Ecto neural progenitor cell (in vitro differentiated cells): ENCODE measurements at regions not wholly inside any gene's neighbourhood (a gene's known extent, or its start where the extent isn't known, plus 50 kb on each side); places are given as distances from the start of the nearest gene placed in this dataset.

ENCODE experiments used
- DNase-seq: peaks from one replicate; pipeline ENCODE4 v3.0.0-alpha.2; 2018; ENCODE audit warnings: low spot score

- DNase-seq = no peak
These were observed 1169.3 kb upstream of the DDX18 start for GRCh38 chr2:116645155-116645554.

- no peak for DNase-seq
These were observed 1145.8 kb upstream of the DDX18 start for GRCh38 chr2:116668691-116669090.

GRCh38 chr2:116669782-116670181 is 1144.7 kb upstream of the DDX18 start:
- no peak for DNase-seq

DNA sequence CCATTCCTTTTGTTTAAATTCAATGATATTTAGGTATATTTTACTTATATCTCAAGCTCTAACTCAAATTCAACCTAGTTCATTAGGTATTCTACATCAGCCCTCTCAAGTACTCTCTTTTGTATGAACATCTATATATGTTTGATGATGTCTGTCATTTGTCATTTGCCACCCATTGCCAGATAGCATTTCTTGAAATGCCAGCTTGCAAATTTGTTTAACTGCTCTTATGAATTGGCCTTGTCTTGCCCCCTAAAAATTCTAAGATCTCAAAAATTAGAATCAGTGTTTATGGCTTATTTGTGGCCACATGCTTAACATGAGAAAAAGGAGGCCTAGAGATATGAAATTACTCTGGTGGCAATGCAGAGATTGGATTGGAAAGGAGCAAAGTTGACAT is 1140.3 kb upstream of the DDX18 start:
- DNase-seq = no peak

DNA sequence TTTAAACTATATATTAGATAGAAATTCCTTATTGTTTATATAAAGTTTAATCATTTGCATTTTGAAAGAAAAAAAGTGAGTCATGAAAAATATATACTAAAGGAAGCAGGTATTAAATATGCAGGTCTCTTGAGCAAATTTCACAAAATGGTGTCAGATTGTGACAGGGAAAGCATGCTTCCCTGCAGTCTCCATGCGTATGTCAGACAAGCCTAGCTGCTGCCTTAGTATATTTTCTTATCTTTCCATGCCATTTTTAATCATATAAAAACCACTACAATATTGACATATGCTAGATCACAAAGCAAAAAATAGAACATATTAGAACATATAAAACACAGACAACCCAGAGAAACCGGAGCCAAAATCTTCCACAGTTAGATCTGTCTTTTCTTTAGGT is 1137.7 kb upstream of the DDX18 start:
- DNase-seq = no peak

GRCh38 chr2:116680256-116680936 is 1134.1 kb upstream of the DDX18 start:
- no peak for DNase-seq

GRCh38 chr2:116687371-116687770 is 1127.1 kb upstream of the DDX18 start:
- DNase-seq = no peak

GRCh38 chr2:116692988-116693387 is 1121.5 kb upstream of the DDX18 start:
- DNase-seq = no peak

DNA sequence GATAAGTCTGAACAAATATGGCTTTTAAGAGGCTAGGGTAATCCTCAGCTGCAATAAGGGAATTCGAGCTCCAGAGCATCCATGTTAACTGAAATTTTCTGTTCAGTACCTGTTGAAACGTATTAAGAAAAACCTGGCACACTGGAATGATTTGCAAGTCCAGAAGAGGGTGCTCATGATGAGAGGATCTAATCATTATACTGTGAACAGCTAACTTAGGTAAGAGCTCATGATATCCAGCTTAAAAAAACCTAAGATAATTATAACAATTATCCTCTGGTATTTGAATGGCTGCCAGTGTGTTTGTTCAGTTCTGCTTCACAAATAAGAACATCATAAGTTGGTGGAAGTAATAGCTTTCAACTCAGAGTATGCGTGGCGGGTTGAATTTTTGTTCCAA is 1118.3 kb upstream of the DDX18 start:
- no peak for DNase-seq

- DNase-seq = no peak
These were observed 1117.6 kb upstream of the DDX18 start for GRCh38 chr2:116696903-116697302.

DNA sequence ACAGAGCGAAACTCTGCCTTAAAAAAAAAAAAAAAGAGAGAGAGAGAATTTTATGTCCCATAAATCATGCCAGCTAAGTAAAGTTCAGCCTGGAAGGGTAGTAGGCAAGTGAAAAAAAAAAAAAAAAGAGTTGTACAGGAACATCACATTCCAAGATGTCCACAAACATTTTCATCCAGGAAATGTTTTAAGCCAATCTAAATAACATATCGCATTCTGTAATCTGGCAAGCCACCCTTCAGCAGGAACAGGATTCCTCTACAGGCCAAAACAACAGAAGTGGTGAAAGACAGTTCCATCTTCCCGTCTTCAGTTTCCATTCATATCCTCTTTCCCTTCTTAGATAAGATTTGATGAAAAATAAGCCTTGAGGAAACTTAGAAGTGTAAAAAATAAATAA is 1108.1 kb upstream of the DDX18 start:
- no peak for DNase-seq

GRCh38 chr2:116716038-116716437 is 1098.5 kb upstream of the DDX18 start:
- no peak for DNase-seq

- no peak for DNase-seq
These were observed 1098.0 kb upstream of the DDX18 start for GRCh38 chr2:116716444-116716843.

DNA sequence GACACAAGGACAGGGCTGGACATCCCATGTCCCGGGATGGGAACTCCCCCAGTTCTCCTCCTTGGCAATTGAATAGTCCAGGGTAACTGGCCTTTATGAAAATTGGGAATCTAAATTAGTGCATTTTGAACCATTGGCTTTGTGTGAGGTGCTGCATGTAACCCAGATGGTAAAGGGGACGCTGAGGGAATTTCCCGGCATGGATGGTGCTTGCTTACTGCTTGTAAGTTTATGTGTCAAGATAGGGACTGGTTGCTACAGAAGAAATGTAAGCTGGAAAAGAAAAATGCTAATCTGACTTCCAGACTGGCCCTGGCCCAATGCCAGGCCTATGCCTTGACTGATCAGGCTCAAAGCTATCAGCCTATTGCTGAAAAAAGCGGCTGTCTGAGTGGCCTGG is 1096.7 kb upstream of the DDX18 start:
- no peak for DNase-seq

- no peak for DNase-seq
These were observed 1096.0 kb upstream of the DDX18 start for GRCh38 chr2:116718451-116718850.

DNA sequence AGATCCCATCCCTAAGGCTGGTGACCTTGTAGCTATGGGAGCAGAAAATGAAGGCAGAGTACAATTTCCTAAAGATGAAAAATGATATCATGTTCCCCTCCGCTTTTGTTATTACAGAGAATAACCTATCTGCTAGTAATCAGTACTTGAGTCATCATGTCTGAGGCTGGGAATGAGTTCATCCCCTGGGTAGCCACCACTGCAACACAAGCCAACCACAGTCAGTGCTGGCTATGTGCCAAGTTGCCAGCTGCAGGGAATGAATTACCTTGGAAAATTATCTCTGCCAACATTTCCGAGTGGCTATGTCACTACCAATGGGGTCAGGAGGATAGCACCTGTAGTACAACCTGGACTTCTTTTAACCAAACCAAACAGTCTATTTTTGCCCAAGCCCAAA is 1094.7 kb upstream of the DDX18 start:
- no peak for DNase-seq

DNA sequence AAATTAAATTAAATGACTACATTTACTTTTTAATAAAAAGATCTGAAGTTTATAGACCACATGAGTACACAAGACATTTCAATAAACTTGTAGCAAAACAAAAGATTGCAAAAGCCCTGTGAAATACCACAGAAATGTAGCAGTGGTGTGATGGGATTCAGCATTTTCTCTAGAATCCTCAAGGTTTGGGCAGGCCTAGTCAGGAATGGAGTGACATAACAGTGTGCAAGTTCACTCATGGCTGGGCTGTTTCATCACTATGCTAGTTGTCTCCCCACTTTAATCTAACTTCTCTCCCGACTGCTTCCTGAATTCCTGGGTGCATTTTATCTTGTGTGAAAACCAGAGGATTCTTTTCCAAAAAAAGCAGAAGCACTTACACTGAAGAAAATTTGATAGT is 1089.9 kb upstream of the DDX18 start:
- DNase-seq = no peak

DNA sequence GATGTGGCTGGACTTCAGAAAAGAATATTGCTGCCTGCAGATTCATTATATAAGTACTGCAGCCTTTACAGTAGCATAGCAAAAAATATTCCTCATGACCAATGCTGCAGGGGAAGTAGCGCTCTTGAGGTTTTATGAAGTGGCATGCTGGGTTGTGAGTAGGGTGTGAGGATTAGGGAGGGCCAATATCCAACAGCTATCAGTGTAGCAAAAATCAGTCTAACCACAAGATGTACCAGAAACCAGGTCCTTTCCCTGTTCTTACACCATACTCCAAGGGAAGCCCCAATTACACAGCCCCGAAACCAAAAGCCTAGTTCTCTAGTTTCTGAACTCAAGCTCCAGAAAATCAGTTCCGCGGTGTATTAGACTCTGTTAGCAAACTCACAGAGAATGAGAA is 1082.2 kb upstream of the DDX18 start:
- no peak for DNase-seq

DNA sequence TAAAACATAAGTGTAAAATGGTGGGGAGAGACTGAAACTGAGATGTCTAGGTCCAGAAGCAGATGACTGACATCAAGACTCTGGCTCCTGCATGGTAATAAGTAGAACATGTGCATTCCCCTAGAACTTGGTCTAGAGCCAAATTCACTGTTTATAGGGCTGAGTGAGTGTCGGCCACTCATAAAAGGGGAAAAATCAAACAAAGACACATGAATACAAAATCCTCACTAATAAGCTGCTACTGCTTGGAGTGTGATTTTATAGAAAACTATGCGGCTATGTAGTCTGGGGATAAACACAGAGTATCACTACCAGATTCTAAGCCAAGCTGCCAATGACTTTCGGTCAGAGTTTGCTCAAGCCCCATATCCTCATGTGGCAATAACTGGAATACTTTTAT is 1080.8 kb upstream of the DDX18 start:
- no peak for DNase-seq

DNA sequence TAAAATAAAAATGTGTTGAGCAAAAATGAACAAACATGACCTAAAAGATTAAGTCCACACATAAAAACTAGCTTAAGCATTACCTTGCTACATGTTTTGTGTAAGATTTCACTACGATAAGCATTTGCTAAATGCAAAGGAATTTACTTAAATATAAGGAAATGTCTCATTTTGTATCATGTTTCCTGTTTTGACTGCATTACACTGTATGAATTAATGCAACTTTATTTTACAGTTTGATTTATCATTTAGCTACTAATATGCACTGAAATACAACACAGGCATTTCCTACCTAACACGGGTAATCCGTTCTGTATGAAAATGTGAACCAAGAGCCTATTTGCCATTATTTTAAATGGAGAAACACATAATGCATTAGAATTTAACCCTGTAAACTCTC is 1076.5 kb upstream of the DDX18 start:
- no peak for DNase-seq

DNA sequence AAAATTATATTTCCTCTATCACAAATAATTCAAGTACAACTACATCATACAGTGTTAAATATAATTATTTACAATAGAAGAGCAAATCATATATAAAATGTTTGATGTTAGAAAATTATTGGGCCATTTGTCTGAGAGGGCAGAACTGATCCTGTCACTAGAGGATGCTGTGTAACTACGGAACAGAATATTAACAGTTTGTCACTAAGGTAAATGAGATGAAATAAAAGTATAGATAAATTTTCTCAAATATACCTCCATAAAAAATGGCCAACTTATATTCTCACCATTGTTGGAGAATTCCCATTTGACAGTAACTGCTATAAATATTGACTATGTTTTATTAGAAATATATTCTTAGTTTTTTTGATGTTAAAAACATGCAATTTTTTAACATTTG is 1067.4 kb upstream of the DDX18 start:
- DNase-seq = no peak

GRCh38 chr2:116749994-116750393 is 1064.5 kb upstream of the DDX18 start:
- no peak for DNase-seq

GRCh38 chr2:116754381-116755101 is 1060.0 kb upstream of the DDX18 start:
- peak; percentile 72 for DNase-seq

DNA sequence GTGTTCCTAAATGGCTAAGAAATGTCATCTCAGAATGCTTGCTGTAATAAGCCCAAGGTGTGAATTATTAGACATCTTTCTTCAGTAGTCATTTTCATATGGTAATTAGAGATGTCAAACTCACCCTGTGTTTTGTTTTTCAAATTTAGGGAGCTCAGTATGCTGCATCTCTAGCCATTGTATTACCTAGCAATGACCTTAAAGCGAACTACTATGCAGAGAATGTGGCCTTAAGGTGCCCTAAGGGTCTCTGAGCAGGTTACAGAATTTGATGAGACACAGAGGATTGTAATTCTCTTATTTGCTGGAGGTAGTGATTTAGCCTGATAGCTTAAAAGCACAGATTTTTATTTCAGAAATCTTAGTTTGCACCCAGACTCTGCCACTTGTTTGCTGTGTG is 1052.6 kb upstream of the DDX18 start:
- no peak for DNase-seq
